Activated T-cell treated with anti-CD3 and anti-CD28 coated beads, Interleukin-2, amount 50 U/mL, for 24 hours (primary cell): ENCODE measurements at regions not wholly inside any gene's neighbourhood (a gene's known extent, or its start where the extent isn't known, plus 50 kb on each side); places are given as distances from the start of the nearest gene placed in this dataset.
"Not testable (repeated sequence)": the region's sequence is repeated elsewhere in the genome, so short reads cannot be mapped to it uniquely, and the experiment has no call there.

Source experiments
- DNase-seq: peaks from one replicate; pipeline ENCODE4 v3.0.0-alpha.2; 2020
- H3K27ac Mint-ChIP-seq: 2 replicates; pipeline ENCODE4 v1.8.0; 2020; ENCODE audit warnings: mild to moderate bottlenecking, mixed read lengths
- H3K27me3 Mint-ChIP-seq: 2 replicates; pipeline ENCODE4 v1.8.0; 2020; ENCODE audit warnings: mixed read lengths
- H3K36me3 Mint-ChIP-seq: 2 replicates; pipeline ENCODE4 v1.8.0; 2020; ENCODE audit warnings: low read depth, mixed read lengths
- H3K4me1 Mint-ChIP-seq: 2 replicates; pipeline ENCODE4 v1.8.0; 2020; ENCODE audit warnings: low read depth, mixed read lengths
- H3K4me3 Mint-ChIP-seq: 2 replicates; pipeline ENCODE4 v1.8.0; 2020; ENCODE audit warnings: mild to moderate bottlenecking, moderate library complexity, mixed read lengths
- H3K9me3 Mint-ChIP-seq: 2 replicates; pipeline ENCODE4 v1.8.0; 2020; ENCODE audit warnings: mixed read lengths

GRCh38 chr2:234898534-234899053 is 53.2 kb upstream of the SH3BP4 start:
- Mint-ChIP-seq H3K4me1 (no peaks in the 10 kb centered on the region), H3K27ac (no peak overlapping the region), H3K27me3 (no peaks in the 10 kb centered on the region), H3K9me3 (no peaks in the 10 kb centered on the region), H3K36me3 (no peaks in the 10 kb centered on the region), H3K4me3 (no peak overlapping the region)
- no peak for DNase-seq

- H3K27ac Mint-ChIP-seq, H3K9me3 Mint-ChIP-seq, DNase-seq, H3K4me1 Mint-ChIP-seq, H3K36me3 Mint-ChIP-seq: not testable (repeated sequence)
- Mint-ChIP-seq H3K27me3 (peaks cover 18% of the 10 kb centered on the region), H3K4me3 (peak overlapping the region; percentile 45)
These were observed 63.4 kb upstream of the SH3BP4 start for GRCh38 chr2:234888442-234888841.

- Mint-ChIP-seq H3K4me3 (no peak overlapping the region), H3K36me3 (no peaks in the 10 kb centered on the region), H3K27me3 (peaks cover 18% of the 10 kb centered on the region), H3K4me1 (no peaks in the 10 kb centered on the region), H3K9me3 (no peaks in the 10 kb centered on the region), H3K27ac (no peak overlapping the region)
- DNase-seq, result no peak
These were observed 64.6 kb upstream of the SH3BP4 start for GRCh38 chr2:234887195-234887594.

- H3K36me3 Mint-ChIP-seq, result no peaks in the 10 kb centered on the region
These were observed 65.9 kb upstream of the SH3BP4 start for GRCh38 chr2:234885886-234886285.

GRCh38 chr2:234885118-234885517 is 66.7 kb upstream of the SH3BP4 start:
- H3K4me3 Mint-ChIP-seq, result no peak overlapping the region
- H3K9me3 Mint-ChIP-seq, result no peaks in the 10 kb centered on the region
- peaks cover 6% of the 10 kb centered on the region for H3K4me1 Mint-ChIP-seq
- H3K36me3 Mint-ChIP-seq, result no peaks in the 10 kb centered on the region
- peaks cover 18% of the 10 kb centered on the region for H3K27me3 Mint-ChIP-seq
- no peak overlapping the region for H3K27ac Mint-ChIP-seq
- DNase-seq, result no peak

More at GRCh38 chr2:234885886-234886285, 65.9 kb upstream of the SH3BP4 start:
- Mint-ChIP-seq H3K27me3 (peaks cover 18% of the 10 kb centered on the region), H3K4me3 (no peak overlapping the region), H3K27ac (no peak overlapping the region), H3K9me3 (no peaks in the 10 kb centered on the region), H3K4me1 (peaks cover 1% of the 10 kb centered on the region)
- no peak for DNase-seq

- H3K27ac Mint-ChIP-seq, result no peak overlapping the region
- peaks cover 18% of the 10 kb centered on the region for H3K27me3 Mint-ChIP-seq
- DNase-seq, result no peak
- H3K4me3 Mint-ChIP-seq, result no peak overlapping the region
- H3K36me3 Mint-ChIP-seq, result no peaks in the 10 kb centered on the region
- peaks cover 10% of the 10 kb centered on the region for H3K4me1 Mint-ChIP-seq
- H3K9me3 Mint-ChIP-seq, result no peaks in the 10 kb centered on the region
These were observed 67.2 kb upstream of the SH3BP4 start for GRCh38 chr2:234884591-234884990.

- Mint-ChIP-seq H3K36me3 (no peaks in the 10 kb centered on the region), H3K4me1 (peaks cover 10% of the 10 kb centered on the region), H3K4me3 (no peak overlapping the region), H3K27ac (no peak overlapping the region), H3K9me3 (no peaks in the 10 kb centered on the region), H3K27me3 (peaks cover 14% of the 10 kb centered on the region)
- peak; percentile 57 for DNase-seq
These were observed 70.2 kb upstream of the SH3BP4 start for GRCh38 chr2:234881413-234882241.

- Mint-ChIP-seq H3K27ac (no peak overlapping the region), H3K27me3 (peaks cover 21% of the 10 kb centered on the region), H3K9me3 (no peaks in the 10 kb centered on the region), H3K4me3 (no peak overlapping the region), H3K4me1 (peaks cover 10% of the 10 kb centered on the region), H3K36me3 (no peaks in the 10 kb centered on the region)
- no peak for DNase-seq
These were observed 71.1 kb upstream of the SH3BP4 start for GRCh38 chr2:234880551-234881211.

- Mint-ChIP-seq H3K36me3 (no peaks in the 10 kb centered on the region), H3K4me1 (peaks cover 10% of the 10 kb centered on the region), H3K9me3 (no peaks in the 10 kb centered on the region), H3K27me3 (peaks cover 19% of the 10 kb centered on the region), H3K4me3 (no peak overlapping the region), H3K27ac (peak overlapping the region; percentile 26)
- no peak for DNase-seq
These were observed 72.0 kb upstream of the SH3BP4 start for GRCh38 chr2:234879671-234880455.

GRCh38 chr2:234876621-234877020 is 75.2 kb upstream of the SH3BP4 start:
- H3K36me3 Mint-ChIP-seq, H3K4me3 Mint-ChIP-seq, DNase-seq, H3K27ac Mint-ChIP-seq, H3K9me3 Mint-ChIP-seq, H3K4me1 Mint-ChIP-seq: not testable (repeated sequence)
- peaks cover 21% of the 10 kb centered on the region for H3K27me3 Mint-ChIP-seq

- H3K4me3 Mint-ChIP-seq, result no peak overlapping the region
- no peaks in the 10 kb centered on the region for H3K9me3 Mint-ChIP-seq
- no peak for DNase-seq
- no peaks in the 10 kb centered on the region for H3K36me3 Mint-ChIP-seq
- no peaks in the 10 kb centered on the region for H3K4me1 Mint-ChIP-seq
- H3K27ac Mint-ChIP-seq, result no peak overlapping the region
- H3K27me3 Mint-ChIP-seq, result peaks cover 27% of the 10 kb centered on the region
These were observed 77.3 kb upstream of the SH3BP4 start for GRCh38 chr2:234874347-234875046.

- H3K4me1 Mint-ChIP-seq, result no peaks in the 10 kb centered on the region
- H3K9me3 Mint-ChIP-seq, result no peaks in the 10 kb centered on the region
- H3K27ac Mint-ChIP-seq, result no peak overlapping the region
- no peak for DNase-seq
- H3K36me3 Mint-ChIP-seq, result no peaks in the 10 kb centered on the region
- peaks cover 27% of the 10 kb centered on the region for H3K27me3 Mint-ChIP-seq
- no peak overlapping the region for H3K4me3 Mint-ChIP-seq
These were observed 78.0 kb upstream of the SH3BP4 start for GRCh38 chr2:234873828-234874173.

GRCh38 chr2:234873103-234873827 is 78.6 kb upstream of the SH3BP4 start:
- no peaks in the 10 kb centered on the region for H3K36me3 Mint-ChIP-seq
- H3K4me1 Mint-ChIP-seq, result no peaks in the 10 kb centered on the region
- H3K27ac Mint-ChIP-seq, result no peak overlapping the region
- no peak for DNase-seq
- H3K9me3 Mint-ChIP-seq, result no peaks in the 10 kb centered on the region
- peaks cover 27% of the 10 kb centered on the region for H3K27me3 Mint-ChIP-seq
- no peak overlapping the region for H3K4me3 Mint-ChIP-seq

- Mint-ChIP-seq H3K27me3 (peaks cover 14% of the 10 kb centered on the region), H3K4me1 (no peaks in the 10 kb centered on the region), H3K27ac (no peak overlapping the region)
These were observed 81.8 kb upstream of the SH3BP4 start for GRCh38 chr2:234869969-234870368.

More at GRCh38 chr2:234869969-234870368, 81.8 kb upstream of the SH3BP4 start:
- Mint-ChIP-seq H3K9me3 (peaks cover 4% of the 10 kb centered on the region), H3K4me3 (no peak overlapping the region), H3K36me3 (no peaks in the 10 kb centered on the region)
- no peak for DNase-seq
